Prostate gland (tissue), 2 donors: ENCODE measurements at regions not wholly inside any gene's neighbourhood (a gene's known extent, or its start where the extent isn't known, plus 50 kb on each side); places are given as distances from the start of the nearest gene placed in this dataset.

Experiments
- CTCF ChIP-seq, 4 experiments: fragments of 200-600 bp in 2 of 4; fragments of 450-650 bp in 2 of 4; sonication (generic) in 2 of 4; IDR thresholded peaks; 1 replicate in 3 of 4; 2 replicates in 1 of 4; pipeline ENCODE4 v1.5.1; 2016 to 2019; ENCODE audit warnings: antibody characterized with exemption in 4 of 4, mild to moderate bottlenecking in 2 of 4, moderate library complexity in 2 of 4
- POLR2A ChIP-seq: fragments of 450-650 bp; IDR thresholded peaks from one replicate; pipeline ENCODE4 v1.6.1; 2016; ENCODE audit warnings: antibody characterized with exemption, mild to moderate bottlenecking
- POLR2AphosphoS5 ChIP-seq: sonication (generic); formaldehyde crosslinking; IDR thresholded peaks from one replicate; pipeline ENCODE4 v1.6.1; 2017; ENCODE audit warnings: antibody characterized with exemption

GRCh38 chr13:103371271-103371670, 305.1 kb upstream of the SLC10A2 start:
- no peak for TF ChIP-seq CTCF (IDR thresholded peaks at IDR 0.05)
- TF ChIP-seq POLR2A, result no peak
- TF ChIP-seq POLR2AphosphoS5, result no peak
